CD14-positive monocyte (primary cell): ENCODE measurements at regions not wholly inside any gene's neighbourhood (a gene's known extent, or its start where the extent isn't known, plus 50 kb on each side); places are given as distances from the start of the nearest gene placed in this dataset.

ENCODE experiments used
- DNase-seq, 3 donors: peaks; one replicate each; pipeline ENCODE4 v3.0.0-alpha.2; 2011 to 2022
- H2AFZ ChIP-seq: 2 replicates; pipeline ENCODE4 v1.6.0; 2012; ENCODE audit warnings: mild to moderate bottlenecking, low read depth, low read length, inconsistent platforms; ENCODE audit not compliant: insufficient read depth, poor library complexity, severe bottlenecking
- H3K27ac ChIP-seq, 2 donors: 1 replicate in 1 of 2; 2 replicates in 1 of 2; pipeline ENCODE4 v1.5.1; 2012 to 2013; ENCODE audit warnings: low read length in 2 of 2, control low read depth in 1 of 2, inconsistent platforms in 1 of 2, low read depth in 1 of 2, mild to moderate bottlenecking in 1 of 2
- H3K27me3 ChIP-seq, 2 donors: one replicate each; pipeline versions ENCODE4 v1.6.0 to v1.6.1; 2011 to 2013; ENCODE audit warnings: low read length in 2 of 2; ENCODE audit not compliant: control insufficient read depth in 2 of 2, insufficient read depth in 2 of 2
- H3K36me3 ChIP-seq, 2 donors: replicated peaks in 1 of 2; 1 replicate in 1 of 2; 2 replicates in 1 of 2; pipeline versions ENCODE4 v1.5.1 to v1.6.1; 2012 to 2013; ENCODE audit warnings: low read length in 2 of 2, control low read depth in 1 of 2, inconsistent platforms in 1 of 2, mild to moderate bottlenecking in 1 of 2; ENCODE audit not compliant: insufficient read depth in 2 of 2, control insufficient read depth in 1 of 2
- H3K4me1 ChIP-seq, 2 donors: 1 replicate in 1 of 2; 2 replicates in 1 of 2; pipeline versions ENCODE4 v1.5.1 to v1.6.1; 2012 to 2013; ENCODE audit warnings: low read length in 2 of 2, control low read depth in 1 of 2, inconsistent platforms in 1 of 2, mild to moderate bottlenecking in 1 of 2, moderate library complexity in 1 of 2; ENCODE audit not compliant: insufficient read depth in 2 of 2, control insufficient read depth in 1 of 2
- H3K4me2 ChIP-seq: replicated peaks from 2 replicates; pipeline ENCODE3; 2012; ENCODE audit warnings: low read length, moderate library complexity, mild to moderate bottlenecking; ENCODE audit not compliant: poor library complexity, severe bottlenecking; ENCODE audit errors: extremely low read depth
- H3K4me3 ChIP-seq, 3 experiments: fragments of 200-600 bp in 1 of 3; sonication (generic) in 1 of 3; replicated peaks in 1 of 3; 1 replicate in 2 of 3; 2 replicates in 1 of 3; pipeline ENCODE4 v1.5.1; 2011 to 2013; ENCODE audit warnings: low read length in 3 of 3, mild to moderate bottlenecking in 3 of 3, control low read depth in 2 of 3, low read depth in 2 of 3, inconsistent platforms in 1 of 3, moderate library complexity in 1 of 3
- H3K79me2 ChIP-seq: 2 replicates; pipeline ENCODE4 v1.6.0; 2012; ENCODE audit warnings: mild to moderate bottlenecking, control low read depth, inconsistent platforms, low read length, moderate library complexity; ENCODE audit not compliant: insufficient read depth
- H3K9ac ChIP-seq: 2 replicates; pipeline ENCODE4 v1.6.0; 2017; ENCODE audit warnings: low read length, mild to moderate bottlenecking; ENCODE audit not compliant: insufficient read depth, poor library complexity, severe bottlenecking
- H3K9me3 ChIP-seq, 2 donors: replicated peaks in 1 of 2; 1 replicate in 1 of 2; 2 replicates in 1 of 2; pipeline versions ENCODE4 v1.5.1 to v1.6.1; 2012 to 2013; ENCODE audit warnings: low read length in 2 of 2, control low read depth in 1 of 2; ENCODE audit not compliant: control insufficient read depth in 1 of 2, insufficient read depth in 1 of 2
- H4K20me1 ChIP-seq: 2 replicates; pipeline ENCODE4 v1.6.0; 2012; ENCODE audit warnings: mild to moderate bottlenecking, low read length, control low read depth, moderate library complexity; ENCODE audit not compliant: insufficient read depth
- H3K27ac Mint-ChIP-seq, 7 donors: one replicate each; pipeline ENCODE4 v1.8.0; 2020; ENCODE audit warnings: mild to moderate bottlenecking in 7 of 7, mixed read lengths in 7 of 7, moderate library complexity in 6 of 7, inconsistent platforms in 2 of 7
- H3K27me3 Mint-ChIP-seq, 3 donors: one replicate each; pipeline ENCODE4 v1.8.0; 2021 to 2022; ENCODE audit warnings: low read depth in 3 of 3, mild to moderate bottlenecking in 3 of 3, mixed read lengths in 3 of 3, moderate library complexity in 3 of 3, inconsistent platforms in 1 of 3
- H3K36me3 Mint-ChIP-seq, 2 donors: one replicate each; pipeline ENCODE4 v1.8.0; 2020; ENCODE audit warnings: mixed read lengths in 2 of 2, inconsistent platforms in 1 of 2, mild to moderate bottlenecking in 1 of 2
- H3K4me1 Mint-ChIP-seq: one replicate; pipeline ENCODE4 v1.8.0; 2020; ENCODE audit warnings: mild to moderate bottlenecking, mixed read lengths
- H3K4me3 Mint-ChIP-seq, 2 donors: one replicate each; pipeline ENCODE4 v1.8.0; 2020; ENCODE audit warnings: mild to moderate bottlenecking in 2 of 2, mixed read lengths in 2 of 2, moderate library complexity in 1 of 2
- H3K9me3 Mint-ChIP-seq, 7 donors: one replicate each; pipeline ENCODE4 v1.8.0; 2020 to 2022; ENCODE audit warnings: mixed read lengths in 7 of 7, mild to moderate bottlenecking in 6 of 7, moderate library complexity in 6 of 7, inconsistent platforms in 2 of 7
- CTCF ChIP-seq: fragments of 200-600 bp; IDR thresholded peaks from one replicate; pipeline ENCODE4 v1.8.0; 2022; ENCODE audit warnings: antibody characterized with exemption, mild to moderate bottlenecking
- WGBS: methylation state at CpG from one replicate; pipeline ENCODE4 v1.1.5; 2013; ENCODE audit warnings: missing lambda C conversion rate; ENCODE audit not compliant: insufficient coverage; 5-methylcytosine and 5-hydroxymethylcytosine counted together
- intact Hi-C, 2 donors: fragments of 100-400 bp; cut with micrococcal nuclease; formaldehyde crosslinking; loops; one replicate each; pipeline versions ENCODE4 v1.15.0 to v1.15.1; 2023

DNA sequence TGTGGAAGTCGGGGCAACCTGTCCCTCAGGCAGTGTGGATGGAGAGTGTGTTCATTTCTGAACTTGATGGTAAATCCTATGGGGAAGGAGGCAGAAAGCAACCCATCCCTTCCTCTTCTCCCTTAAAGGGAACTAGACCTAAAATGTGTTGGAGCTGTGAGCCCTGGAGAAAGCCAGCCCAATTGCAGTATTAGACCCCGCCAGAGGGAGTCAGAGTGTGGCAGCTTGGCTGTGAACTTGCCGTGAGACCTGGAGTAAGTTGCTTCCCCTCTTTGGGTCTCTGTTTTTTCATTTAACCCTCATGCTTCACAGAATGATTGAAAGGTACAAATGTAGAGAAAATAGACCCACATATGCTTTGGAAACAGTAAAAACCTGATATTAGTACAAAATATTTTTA, 108.7 kb upstream of the PAK3 start:
- Histone ChIP-seq H2AFZ (no peak overlapping the region), H3K27me3 (peaks cover 0 to 20% of the 10 kb centered on the region in 2 donors), H3K4me1 (no peaks in the 10 kb centered on the region), H3K36me3 (no peaks in the 10 kb centered on the region), H3K27ac (no peak overlapping the region), H3K4me2 (no peak overlapping the region), H4K20me1 (no peaks in the 10 kb centered on the region), H3K9me3 (no peaks in the 10 kb centered on the region), H3K79me2 (no peaks in the 10 kb centered on the region), H3K9ac (no peak overlapping the region), H3K4me3 (no peak overlapping the region)
- DNase-seq, result peak in 1 of 3 donors; percentile 3
- Mint-ChIP-seq H3K27ac (no peak overlapping the region), H3K4me1 (no peaks in the 10 kb centered on the region), H3K9me3 (no peaks in the 10 kb centered on the region), H3K4me3 (no peak overlapping the region), H3K27me3 (peaks cover 9 to 18% (median 16%) of the 10 kb centered on the region in 3 donors), H3K36me3 (no peaks in the 10 kb centered on the region)
- no CpG with 5 or more reads among the region's 3 CpGs for WGBS
- intact Hi-C loops, result no loop called here
- no peak for TF ChIP-seq CTCF

DNA sequence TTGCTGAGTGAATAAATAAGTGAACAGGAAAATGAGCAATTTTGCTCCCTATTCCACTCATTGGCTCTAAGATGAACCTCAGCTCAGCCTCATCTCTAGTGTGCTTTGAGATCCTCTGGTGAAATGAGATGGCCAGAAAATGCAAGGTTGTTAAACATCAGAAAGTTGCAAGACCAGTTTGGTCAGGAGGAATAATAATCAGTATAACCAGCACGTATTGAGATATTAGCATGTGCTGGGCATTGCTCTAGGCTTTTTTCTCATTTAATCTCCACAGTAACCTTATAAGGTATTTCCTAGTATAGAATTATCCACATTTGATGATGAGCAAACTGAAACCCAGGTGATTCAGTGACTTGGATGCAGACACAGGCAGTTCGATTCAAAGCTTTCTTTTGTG, 110.5 kb upstream of the PAK3 start:
- DNase-seq, result no peak
- H3K4me3 Mint-ChIP-seq, result no peak overlapping the region
- intact Hi-C loops, result no loop called here
- H3K27me3 Mint-ChIP-seq, result peaks cover 7 to 16% (median 14%) of the 10 kb centered on the region in 3 donors
- no peak overlapping the region for H2AFZ ChIP-seq
- no peaks in the 10 kb centered on the region for H3K36me3 ChIP-seq
- H3K27ac Mint-ChIP-seq, result no peak overlapping the region
- no peak overlapping the region for H3K9ac ChIP-seq
- H3K4me1 ChIP-seq, result no peaks in the 10 kb centered on the region
- H3K27me3 ChIP-seq, result peaks cover 0 to 16% of the 10 kb centered on the region in 2 donors
- H3K27ac ChIP-seq, result no peak overlapping the region
- no peak for TF ChIP-seq CTCF
- H3K4me3 ChIP-seq, result no peak overlapping the region
- H3K36me3 Mint-ChIP-seq, result no peaks in the 10 kb centered on the region
- H3K9me3 ChIP-seq, result no peaks in the 10 kb centered on the region
- no CpG with 5 or more reads among the region's 2 CpGs for WGBS
- no peaks in the 10 kb centered on the region for H4K20me1 ChIP-seq
- H3K4me1 Mint-ChIP-seq, result no peaks in the 10 kb centered on the region
- no peak overlapping the region for H3K4me2 ChIP-seq
- no peaks in the 10 kb centered on the region for H3K9me3 Mint-ChIP-seq
- no peaks in the 10 kb centered on the region for H3K79me2 ChIP-seq
